ENCODE measurements at regions not wholly inside any gene's neighbourhood (a gene's known extent, or its start where the extent isn't known, plus 50 kb on each side); places are given as distances from the start of the nearest gene placed in this dataset.

GRCh38 chr21:17673261-17674020, 60.7 kb upstream of the BTG3 start:
- TF ChIP-seq REST (IDR thresholded peaks at IDR 0.05; ENCODE audit: insufficient replicate concordance, low read depth) (no peak), CTCF (IDR thresholded peaks at IDR 0.05; ENCODE audit: insufficient read depth, low read length) (no peak), SPI1 (IDR thresholded peaks at IDR 0.05; ENCODE audit: borderline replicate concordance, low read depth) (no peak), GABPA (IDR thresholded peaks at IDR 0.05; ENCODE audit: low read depth) (no peak), POLR2AphosphoS5 (IDR thresholded peaks at IDR 0.05; ENCODE audit: low read depth) (no peak)
- H3K27ac ChIP-seq (replicated peaks), result no peak overlapping the region
- H3K27me3 ChIP-seq (ENCODE audit: insufficient read depth, poor library complexity, severe bottlenecking), result no peaks in the 10 kb centered on the region
- no peak overlapping the region for H3K4me3 ChIP-seq (replicated peaks; ENCODE audit: insufficient read depth, low read length)
- no peak for DNase-seq (ENCODE audit: low read depth in 1 of 2, low spot score in 1 of 2)

GRCh38 chr21:17671733-17672132, 59.0 kb upstream of the BTG3 start:
- no peak overlapping the region for H3K4me3 ChIP-seq (replicated peaks; ENCODE audit: insufficient read depth, low read length)
- no peak for DNase-seq (ENCODE audit: low read depth in 1 of 2, low spot score in 1 of 2)

More at GRCh38 chr21:17671733-17672132, 59.0 kb upstream of the BTG3 start:
- H3K27me3 ChIP-seq (ENCODE audit: insufficient read depth, poor library complexity, severe bottlenecking), result no peaks in the 10 kb centered on the region
- TF ChIP-seq POLR2AphosphoS5 (IDR thresholded peaks at IDR 0.05; ENCODE audit: low read depth) (no peak), GABPA (IDR thresholded peaks at IDR 0.05; ENCODE audit: low read depth) (no peak), CTCF (IDR thresholded peaks at IDR 0.05; ENCODE audit: insufficient read depth, low read length) (no peak), REST (IDR thresholded peaks at IDR 0.05; ENCODE audit: insufficient replicate concordance, low read depth) (no peak), SPI1 (IDR thresholded peaks at IDR 0.05; ENCODE audit: borderline replicate concordance, low read depth) (no peak)
- no peak overlapping the region for H3K27ac ChIP-seq (replicated peaks)
